ENCODE measurements at regions not wholly inside any gene's neighbourhood (a gene's known extent, or its start where the extent isn't known, plus 50 kb on each side); places are given as distances from the start of the nearest gene placed in this dataset.

GRCh38 chr17:5758651-5759050 is 174.3 kb upstream of the NLRP1 start:
- no peaks in the 10 kb centered on the region for H4K20me1 ChIP-seq (ENCODE audit: insufficient read depth, low read length)
- no peak overlapping the region for H4K91ac ChIP-seq (ENCODE audit: insufficient read depth, low read depth, low read length)
- H2BK20ac ChIP-seq (ENCODE audit: low read depth, low read length): no peak overlapping the region
- CTCF ChIA-PET: no interaction called here
- intact Hi-C loops (cut with micrococcal nuclease): no loop called here
- H3K36me3 ChIP-seq (ENCODE audit: control insufficient read depth, insufficient read depth, low read length): no peaks in the 10 kb centered on the region
- no TSS peak for BruUV-seq (replicated peaks)
- POLR2A ChIA-PET (ENCODE audit: unreplicated experiment): no interaction called here
- dilution Hi-C loops (cut with HindIII; ENCODE audit: low sequenced_read_pairs, unreplicated experiment): no loop called here
- H3K9me1 ChIP-seq (ENCODE audit: insufficient read depth, low read length): no peaks in the 10 kb centered on the region
- no peak overlapping the region for H3K4me2 ChIP-seq (ENCODE audit: low read depth, low read length)
- no peak overlapping the region for H3K23ac ChIP-seq (ENCODE audit: low read depth, low read length)
- in situ Hi-C loops (cut with MboI; ENCODE audit: low sequenced_read_pairs): no loop called here
- H2BK15ac ChIP-seq (ENCODE audit: low read depth, low read length): no peak overlapping the region
- TF ChIP-seq RCOR1 (IDR thresholded peaks at IDR 0.05; ENCODE audit: insufficient replicate concordance, low read length) (no peak), MAFK (IDR thresholded peaks at IDR 0.05; ENCODE audit: low read depth, low read length) (no peak), RFX5 (IDR thresholded peaks at IDR 0.05; ENCODE audit: low read depth, low read length) (no peak), CTCF (conservative IDR thresholded peaks at IDR 0.05; ENCODE audit: low read depth, low read length) (no peak), CHD1 (IDR thresholded peaks at IDR 0.05; ENCODE audit: low read depth, low read length) (no peak), CEBPB (IDR thresholded peaks at IDR 0.05; ENCODE audit: low read depth, low read length) (no peak), FOS (IDR thresholded peaks at IDR 0.05; ENCODE audit: low read depth, low read length) (no peak), MXI1 (IDR thresholded peaks at IDR 0.05; ENCODE audit: borderline replicate concordance, low read depth, low read length) (no peak), MAZ (IDR thresholded peaks at IDR 0.05; ENCODE audit: borderline replicate concordance, low read depth, low read length) (no peak)
- no peaks in the 10 kb centered on the region for H3K4me1 ChIP-seq (ENCODE audit: control insufficient read depth, insufficient read depth, low read length)
- no peak overlapping the region for H4K8ac ChIP-seq (ENCODE audit: low read depth in 2 of 2, low read length in 2 of 2)
- no peak overlapping the region for H2AK9ac ChIP-seq (replicated peaks; ENCODE audit: low read depth, low read length, poor library complexity)
- no peak overlapping the region for H3K4me3 ChIP-seq (ENCODE audit: insufficient read depth, low read depth, low read length)
- H2BK5ac ChIP-seq (ENCODE audit: low read depth, low read length, poor library complexity, severe bottlenecking): no peak overlapping the region
- H3K27ac ChIP-seq (ENCODE audit: insufficient read depth, low read length): no peak overlapping the region
- DNase-seq (peak; percentile 28), ATAC-seq (ENCODE audit: low read depth) (no peak)
- no peaks in the 10 kb centered on the region for H3K79me1 ChIP-seq (ENCODE audit: low read depth in 1 of 2, low read length in 2 of 2)
- no peak overlapping the region for H2AFZ ChIP-seq (replicated peaks; ENCODE audit: low read length, poor library complexity)
- H3K4ac ChIP-seq (ENCODE audit: low read depth, low read length): no peak overlapping the region
- no peak overlapping the region for H4K5ac ChIP-seq (ENCODE audit: low read depth, low read length)
- H3K9me3 ChIP-seq (ENCODE audit: control insufficient read depth, insufficient read depth, low read length): peaks cover 7% of the 10 kb centered on the region
- no peak overlapping the region for H3K14ac ChIP-seq (replicated peaks; ENCODE audit: low read depth, low read length)
- peaks cover 6% of the 10 kb centered on the region for H3K27me3 ChIP-seq (ENCODE audit: control insufficient read depth, insufficient read depth, low read length)
- no peak overlapping the region for H2AK5ac ChIP-seq (ENCODE audit: low read depth, low read length)
- no peak overlapping the region for H2BK120ac ChIP-seq (ENCODE audit: low read depth, low read length)
- H3K9ac ChIP-seq (ENCODE audit: low read depth, low read length): no peak overlapping the region
- no peak overlapping the region for H3K18ac ChIP-seq (ENCODE audit: low read depth, low read length)
- H3K56ac ChIP-seq (ENCODE audit: extremely low read depth, insufficient read depth, low read length): no peak overlapping the region
